CD14-positive monocyte (primary cell): ENCODE measurements at regions not wholly inside any gene's neighbourhood (a gene's known extent, or its start where the extent isn't known, plus 50 kb on each side); places are given as distances from the start of the nearest gene placed in this dataset.

ENCODE experiments used
- DNase-seq, 3 donors: peaks; one replicate each; pipeline ENCODE4 v3.0.0-alpha.2; 2011 to 2022
- H2AFZ ChIP-seq: 2 replicates; pipeline ENCODE4 v1.6.0; 2012; ENCODE audit warnings: mild to moderate bottlenecking, low read depth, low read length, inconsistent platforms; ENCODE audit not compliant: insufficient read depth, poor library complexity, severe bottlenecking
- H3K27ac ChIP-seq, 2 donors: 1 replicate in 1 of 2; 2 replicates in 1 of 2; pipeline ENCODE4 v1.5.1; 2012 to 2013; ENCODE audit warnings: low read length in 2 of 2, control low read depth in 1 of 2, inconsistent platforms in 1 of 2, low read depth in 1 of 2, mild to moderate bottlenecking in 1 of 2
- H3K27me3 ChIP-seq, 2 donors: one replicate each; pipeline versions ENCODE4 v1.6.0 to v1.6.1; 2011 to 2013; ENCODE audit warnings: low read length in 2 of 2; ENCODE audit not compliant: control insufficient read depth in 2 of 2, insufficient read depth in 2 of 2
- H3K36me3 ChIP-seq, 2 donors: replicated peaks in 1 of 2; 1 replicate in 1 of 2; 2 replicates in 1 of 2; pipeline versions ENCODE4 v1.5.1 to v1.6.1; 2012 to 2013; ENCODE audit warnings: low read length in 2 of 2, control low read depth in 1 of 2, inconsistent platforms in 1 of 2, mild to moderate bottlenecking in 1 of 2; ENCODE audit not compliant: insufficient read depth in 2 of 2, control insufficient read depth in 1 of 2
- H3K4me1 ChIP-seq, 2 donors: 1 replicate in 1 of 2; 2 replicates in 1 of 2; pipeline versions ENCODE4 v1.5.1 to v1.6.1; 2012 to 2013; ENCODE audit warnings: low read length in 2 of 2, control low read depth in 1 of 2, inconsistent platforms in 1 of 2, mild to moderate bottlenecking in 1 of 2, moderate library complexity in 1 of 2; ENCODE audit not compliant: insufficient read depth in 2 of 2, control insufficient read depth in 1 of 2
- H3K4me2 ChIP-seq: replicated peaks from 2 replicates; pipeline ENCODE3; 2012; ENCODE audit warnings: low read length, moderate library complexity, mild to moderate bottlenecking; ENCODE audit not compliant: poor library complexity, severe bottlenecking; ENCODE audit errors: extremely low read depth
- H3K4me3 ChIP-seq, 3 experiments: fragments of 200-600 bp in 1 of 3; sonication (generic) in 1 of 3; replicated peaks in 1 of 3; 1 replicate in 2 of 3; 2 replicates in 1 of 3; pipeline ENCODE4 v1.5.1; 2011 to 2013; ENCODE audit warnings: low read length in 3 of 3, mild to moderate bottlenecking in 3 of 3, control low read depth in 2 of 3, low read depth in 2 of 3, inconsistent platforms in 1 of 3, moderate library complexity in 1 of 3
- H3K79me2 ChIP-seq: 2 replicates; pipeline ENCODE4 v1.6.0; 2012; ENCODE audit warnings: mild to moderate bottlenecking, control low read depth, inconsistent platforms, low read length, moderate library complexity; ENCODE audit not compliant: insufficient read depth
- H3K9ac ChIP-seq: 2 replicates; pipeline ENCODE4 v1.6.0; 2017; ENCODE audit warnings: low read length, mild to moderate bottlenecking; ENCODE audit not compliant: insufficient read depth, poor library complexity, severe bottlenecking
- H3K9me3 ChIP-seq, 2 donors: replicated peaks in 1 of 2; 1 replicate in 1 of 2; 2 replicates in 1 of 2; pipeline versions ENCODE4 v1.5.1 to v1.6.1; 2012 to 2013; ENCODE audit warnings: low read length in 2 of 2, control low read depth in 1 of 2; ENCODE audit not compliant: control insufficient read depth in 1 of 2, insufficient read depth in 1 of 2
- H4K20me1 ChIP-seq: 2 replicates; pipeline ENCODE4 v1.6.0; 2012; ENCODE audit warnings: mild to moderate bottlenecking, low read length, control low read depth, moderate library complexity; ENCODE audit not compliant: insufficient read depth
- H3K27ac Mint-ChIP-seq, 7 donors: one replicate each; pipeline ENCODE4 v1.8.0; 2020; ENCODE audit warnings: mild to moderate bottlenecking in 7 of 7, mixed read lengths in 7 of 7, moderate library complexity in 6 of 7, inconsistent platforms in 2 of 7
- H3K27me3 Mint-ChIP-seq, 3 donors: one replicate each; pipeline ENCODE4 v1.8.0; 2021 to 2022; ENCODE audit warnings: low read depth in 3 of 3, mild to moderate bottlenecking in 3 of 3, mixed read lengths in 3 of 3, moderate library complexity in 3 of 3, inconsistent platforms in 1 of 3
- H3K36me3 Mint-ChIP-seq, 2 donors: one replicate each; pipeline ENCODE4 v1.8.0; 2020; ENCODE audit warnings: mixed read lengths in 2 of 2, inconsistent platforms in 1 of 2, mild to moderate bottlenecking in 1 of 2
- H3K4me1 Mint-ChIP-seq: one replicate; pipeline ENCODE4 v1.8.0; 2020; ENCODE audit warnings: mild to moderate bottlenecking, mixed read lengths
- H3K4me3 Mint-ChIP-seq, 2 donors: one replicate each; pipeline ENCODE4 v1.8.0; 2020; ENCODE audit warnings: mild to moderate bottlenecking in 2 of 2, mixed read lengths in 2 of 2, moderate library complexity in 1 of 2
- H3K9me3 Mint-ChIP-seq, 7 donors: one replicate each; pipeline ENCODE4 v1.8.0; 2020 to 2022; ENCODE audit warnings: mixed read lengths in 7 of 7, mild to moderate bottlenecking in 6 of 7, moderate library complexity in 6 of 7, inconsistent platforms in 2 of 7
- WGBS: methylation state at CpG from one replicate; pipeline ENCODE4 v1.1.5; 2013; ENCODE audit warnings: missing lambda C conversion rate; ENCODE audit not compliant: insufficient coverage; 5-methylcytosine and 5-hydroxymethylcytosine counted together
- intact Hi-C, 2 donors: fragments of 100-400 bp; cut with micrococcal nuclease; formaldehyde crosslinking; loops; one replicate each; pipeline versions ENCODE4 v1.15.0 to v1.15.1; 2023
- TF ChIP-seq, protein P1 (sequence below): fragments of 200-600 bp; IDR thresholded peaks from one replicate; pipeline ENCODE4 v1.8.0; 2022; ENCODE audit warnings: antibody characterized with exemption, mild to moderate bottlenecking

DNA sequence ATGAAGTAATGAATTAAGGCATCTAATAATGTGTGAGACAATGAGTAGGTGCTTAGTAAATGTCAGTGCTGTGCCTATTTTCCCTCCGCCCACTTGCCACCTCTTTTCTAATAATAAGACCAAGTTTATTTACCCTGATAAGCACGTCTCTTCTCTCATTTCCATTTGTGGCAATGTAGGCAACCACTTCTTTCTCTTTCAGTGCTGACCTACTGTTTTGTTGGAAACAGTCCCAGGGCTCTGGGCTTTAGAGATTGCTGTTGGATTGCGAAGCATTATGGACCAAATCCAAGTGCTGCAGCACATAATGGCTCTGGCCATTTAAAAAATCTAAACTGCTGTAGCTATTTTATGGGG lies 141.3 kb upstream of the PLEKHG7 start:
- no peaks in the 10 kb centered on the region for H3K9me3 ChIP-seq
- Mint-ChIP-seq H3K36me3 (no peaks in the 10 kb centered on the region), H3K27me3 (peaks cover 0 to 5% (median 0%) of the 10 kb centered on the region in 3 donors), H3K9me3 (peaks cover 0 to 2% (median 0%) of the 10 kb centered on the region in 7 donors), H3K4me3 (no peak overlapping the region), H3K4me1 (no peaks in the 10 kb centered on the region), H3K27ac (no peak overlapping the region)
- no peak overlapping the region for H3K4me3 ChIP-seq
- H2AFZ ChIP-seq: no peak overlapping the region
- H3K27me3 ChIP-seq: no peaks in the 10 kb centered on the region
- H3K27ac ChIP-seq: no peak overlapping the region
- intact Hi-C loops: no loop called here
- H3K36me3 ChIP-seq: no peaks in the 10 kb centered on the region
- no peak for DNase-seq
- H3K79me2 ChIP-seq: no peaks in the 10 kb centered on the region
- H4K20me1 ChIP-seq: no peaks in the 10 kb centered on the region
- no peak overlapping the region for H3K9ac ChIP-seq
- 75% methylated on average over 2 of the region's 3 CpGs for WGBS
- no peak overlapping the region for H3K4me2 ChIP-seq
- TF ChIP-seq, protein P1, sequence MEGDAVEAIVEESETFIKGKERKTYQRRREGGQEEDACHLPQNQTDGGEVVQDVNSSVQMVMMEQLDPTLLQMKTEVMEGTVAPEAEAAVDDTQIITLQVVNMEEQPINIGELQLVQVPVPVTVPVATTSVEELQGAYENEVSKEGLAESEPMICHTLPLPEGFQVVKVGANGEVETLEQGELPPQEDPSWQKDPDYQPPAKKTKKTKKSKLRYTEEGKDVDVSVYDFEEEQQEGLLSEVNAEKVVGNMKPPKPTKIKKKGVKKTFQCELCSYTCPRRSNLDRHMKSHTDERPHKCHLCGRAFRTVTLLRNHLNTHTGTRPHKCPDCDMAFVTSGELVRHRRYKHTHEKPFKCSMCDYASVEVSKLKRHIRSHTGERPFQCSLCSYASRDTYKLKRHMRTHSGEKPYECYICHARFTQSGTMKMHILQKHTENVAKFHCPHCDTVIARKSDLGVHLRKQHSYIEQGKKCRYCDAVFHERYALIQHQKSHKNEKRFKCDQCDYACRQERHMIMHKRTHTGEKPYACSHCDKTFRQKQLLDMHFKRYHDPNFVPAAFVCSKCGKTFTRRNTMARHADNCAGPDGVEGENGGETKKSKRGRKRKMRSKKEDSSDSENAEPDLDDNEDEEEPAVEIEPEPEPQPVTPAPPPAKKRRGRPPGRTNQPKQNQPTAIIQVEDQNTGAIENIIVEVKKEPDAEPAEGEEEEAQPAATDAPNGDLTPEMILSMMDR: no peak
- no peaks in the 10 kb centered on the region for H3K4me1 ChIP-seq

DNA sequence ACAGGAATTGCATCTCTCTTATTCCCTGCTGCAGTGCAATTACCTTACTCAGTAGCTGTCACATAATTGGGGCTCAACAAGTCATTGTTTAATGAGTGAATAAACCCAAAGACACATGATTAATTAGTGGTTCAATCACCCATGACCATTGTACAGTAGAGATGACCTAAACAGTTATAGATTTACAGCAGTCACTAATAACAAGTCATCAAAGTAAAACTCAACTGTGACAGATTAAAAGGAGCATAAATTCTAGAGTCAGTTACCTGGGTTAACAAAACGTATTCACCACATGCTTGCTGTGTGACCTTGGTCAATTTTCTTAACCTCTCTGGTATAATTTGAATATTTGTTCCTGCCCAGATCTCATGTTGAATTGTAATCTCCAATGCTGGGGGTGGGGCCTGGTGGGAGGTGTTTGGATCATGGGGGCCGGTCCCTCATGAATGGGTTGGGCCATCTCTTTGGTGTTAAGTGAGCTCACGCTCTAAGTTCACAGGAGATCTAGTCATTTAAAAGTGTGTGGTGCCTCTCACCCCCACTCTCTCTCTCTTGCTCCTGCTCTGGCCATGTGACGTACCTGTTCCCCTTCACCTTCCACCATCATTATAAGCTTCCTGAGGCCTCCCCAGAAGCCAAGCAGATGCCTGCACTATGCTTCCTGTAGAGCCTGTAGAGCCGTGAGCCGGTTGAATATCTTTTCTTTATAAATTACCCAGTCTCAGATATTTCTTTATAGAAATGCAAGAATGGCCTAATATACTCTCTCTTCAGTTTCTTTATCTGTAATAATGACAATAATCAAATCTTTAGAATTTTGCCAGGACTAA lies 141.9 kb upstream of the PLEKHG7 start:
- Histone ChIP-seq H3K79me2 (no peaks in the 10 kb centered on the region), H4K20me1 (no peaks in the 10 kb centered on the region), H3K27ac (no peak overlapping the region), H3K4me1 (no peaks in the 10 kb centered on the region), H3K9ac (no peak overlapping the region), H3K9me3 (no peaks in the 10 kb centered on the region), H3K27me3 (no peaks in the 10 kb centered on the region), H3K4me3 (no peak overlapping the region), H3K36me3 (no peaks in the 10 kb centered on the region), H2AFZ (no peak overlapping the region), H3K4me2 (no peak overlapping the region)
- Mint-ChIP-seq H3K4me1 (no peaks in the 10 kb centered on the region), H3K9me3 (peaks cover 0 to 2% (median 0%) of the 10 kb centered on the region in 7 donors), H3K27ac (no peak overlapping the region), H3K36me3 (no peaks in the 10 kb centered on the region), H3K4me3 (no peak overlapping the region), H3K27me3 (peaks cover 0 to 5% (median 0%) of the 10 kb centered on the region in 3 donors)
- TF ChIP-seq, protein P1: no peak
- intact Hi-C loops: no loop called here
- 75% methylated on average over 1 of the region's 6 CpGs for WGBS
- no peak for DNase-seq
